ENCODE measurements at regions not wholly inside any gene's neighbourhood (a gene's known extent, or its start where the extent isn't known, plus 50 kb on each side); places are given as distances from the start of the nearest gene placed in this dataset.
A peak's percentile ranks its signal among the peaks of the same experiment; 100 is the strongest.

DNA sequence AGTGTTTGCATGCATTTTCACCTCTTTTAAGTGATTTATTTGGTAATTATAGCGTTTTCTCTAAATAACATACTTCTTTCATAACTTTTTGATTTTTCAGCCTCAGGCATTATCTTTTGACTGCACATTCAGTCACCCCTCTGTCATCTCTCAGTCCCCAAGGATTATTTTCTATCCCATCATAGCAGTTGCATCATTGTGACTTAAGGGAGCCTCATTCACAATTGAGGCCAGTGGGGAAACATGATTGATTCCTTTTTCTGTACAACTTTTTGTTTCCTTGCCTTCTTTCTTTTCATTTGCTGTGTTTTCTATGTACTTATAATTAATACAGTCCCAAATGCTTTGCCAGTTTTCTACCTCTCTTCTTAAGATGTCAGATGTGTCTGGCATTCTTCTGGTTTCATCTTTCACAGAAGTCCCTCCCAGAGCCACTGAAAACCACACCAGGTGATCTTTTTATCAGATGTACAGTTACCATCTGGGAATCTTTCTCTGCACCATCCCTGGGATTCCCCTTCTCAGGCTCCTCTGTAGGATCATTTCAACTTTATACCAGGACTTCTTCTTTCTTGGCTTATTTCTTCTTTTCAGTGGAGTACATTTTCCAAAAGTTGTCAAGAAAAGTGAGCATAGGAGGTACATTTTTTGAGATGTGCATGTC, 151.4 kb downstream of the RAP2B start:
- DNase-seq (ENCODE audit: low read depth in 2 of 2), result no peak

DNA sequence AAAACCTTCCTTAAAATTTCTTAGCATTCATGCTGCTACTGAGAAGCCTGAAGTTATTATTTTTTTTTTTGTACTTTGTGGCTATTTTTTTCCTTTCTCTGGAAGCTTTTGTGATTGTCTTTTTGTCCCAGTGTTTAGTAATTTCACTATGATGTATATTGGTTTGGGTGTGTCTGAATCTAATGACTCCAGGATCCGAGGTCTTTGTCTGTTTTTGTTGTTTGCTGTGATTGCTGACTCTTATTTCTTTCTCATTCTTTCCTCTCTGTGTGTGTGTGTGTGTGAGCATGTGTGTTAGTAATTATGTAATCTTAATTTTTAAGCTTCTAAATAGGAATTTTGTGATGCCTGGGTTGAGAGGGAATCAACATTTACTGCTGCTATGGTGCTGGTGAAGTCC, 152.0 kb downstream of the RAP2B start:
- DNase-seq (ENCODE audit: low read depth in 2 of 2), result no peak

DNA sequence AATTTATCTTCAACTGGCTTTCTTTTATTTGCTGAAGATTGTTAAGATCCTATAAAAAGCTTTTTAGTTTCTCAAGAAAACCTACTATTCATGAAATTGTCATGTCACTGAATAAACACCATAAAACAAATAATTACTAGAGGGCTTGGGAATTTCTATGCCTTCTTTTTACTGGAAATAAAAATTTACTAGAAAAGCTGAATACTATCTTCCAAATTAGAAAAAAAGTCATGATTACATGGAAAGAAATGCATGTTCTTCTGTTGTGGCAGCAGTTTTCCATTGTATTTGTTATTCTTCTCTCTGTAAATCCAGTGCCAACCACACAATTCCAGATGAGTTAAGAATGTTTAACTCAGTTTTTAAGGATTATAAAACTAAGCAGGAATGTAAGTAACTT, 153.8 kb downstream of the RAP2B start:
- DNase-seq (ENCODE audit: low read depth in 2 of 2), result no peak

DNA sequence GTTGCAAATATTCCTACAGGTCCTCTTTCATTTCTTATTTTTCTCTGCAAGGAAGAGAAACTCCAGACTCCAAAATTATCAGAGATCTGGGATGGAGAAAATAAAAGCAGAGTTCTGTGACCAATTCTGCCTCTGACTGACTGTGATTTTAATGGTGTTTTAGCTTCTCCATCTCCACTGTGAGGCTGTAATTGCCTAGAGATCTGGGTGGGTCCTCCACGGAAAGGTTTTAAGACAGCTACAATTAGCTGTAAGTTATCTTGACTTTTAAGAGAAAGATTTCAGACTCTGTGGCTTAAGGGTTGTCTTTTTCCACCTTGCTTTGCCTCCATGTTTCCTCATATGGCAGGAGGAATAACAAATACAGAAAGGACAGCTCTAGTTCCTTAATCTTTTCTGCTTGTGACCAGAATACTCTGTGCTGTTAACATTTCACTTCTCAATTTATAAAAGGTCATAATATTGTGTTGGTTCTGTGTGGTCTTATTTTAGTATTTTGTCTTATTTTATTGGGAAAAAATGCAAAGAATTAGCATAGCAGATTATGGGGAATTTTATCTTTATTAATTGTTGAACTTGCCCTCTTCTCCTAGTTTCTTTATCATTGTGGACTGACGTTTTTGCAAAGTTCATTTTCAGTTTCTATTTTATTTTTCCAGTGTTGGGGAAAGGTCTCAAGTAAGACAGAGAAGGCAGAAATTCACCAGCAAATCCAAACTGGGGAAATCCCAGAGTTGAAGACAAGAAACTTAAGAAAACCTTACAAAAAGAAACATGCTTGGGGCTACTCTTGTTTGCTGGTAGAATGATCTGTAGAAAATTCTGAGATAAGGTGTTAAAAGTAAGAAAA, 157.9 kb downstream of the RAP2B start:
- DNase-seq (ENCODE audit: low read depth in 2 of 2), result no peak

DNA sequence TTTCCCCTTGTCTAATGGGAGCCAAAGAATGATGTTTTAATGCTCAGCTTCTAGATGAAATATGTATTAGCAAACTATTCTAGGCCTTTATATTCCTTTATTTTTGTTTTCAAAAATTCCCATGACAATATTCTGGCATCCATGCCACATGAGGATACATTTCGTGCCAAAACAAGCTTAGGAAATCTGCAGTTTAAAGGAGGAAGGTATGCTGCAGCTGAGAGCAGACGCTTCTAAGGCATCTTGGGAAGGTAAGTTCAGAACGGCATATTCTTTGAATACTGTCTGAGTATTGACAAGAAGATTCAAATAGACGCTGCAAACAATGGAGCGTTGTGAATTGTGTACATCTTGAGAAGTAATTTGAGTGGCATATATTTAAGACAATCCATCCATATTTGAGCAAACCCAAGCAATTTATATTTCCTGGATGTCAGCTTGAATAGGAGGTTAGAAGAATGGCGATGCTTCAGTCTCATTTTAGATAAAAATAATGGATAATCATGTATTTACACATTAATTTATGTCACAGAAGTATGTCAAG, 158.6 kb downstream of the RAP2B start:
- no peak for DNase-seq (ENCODE audit: low read depth in 2 of 2)

DNA sequence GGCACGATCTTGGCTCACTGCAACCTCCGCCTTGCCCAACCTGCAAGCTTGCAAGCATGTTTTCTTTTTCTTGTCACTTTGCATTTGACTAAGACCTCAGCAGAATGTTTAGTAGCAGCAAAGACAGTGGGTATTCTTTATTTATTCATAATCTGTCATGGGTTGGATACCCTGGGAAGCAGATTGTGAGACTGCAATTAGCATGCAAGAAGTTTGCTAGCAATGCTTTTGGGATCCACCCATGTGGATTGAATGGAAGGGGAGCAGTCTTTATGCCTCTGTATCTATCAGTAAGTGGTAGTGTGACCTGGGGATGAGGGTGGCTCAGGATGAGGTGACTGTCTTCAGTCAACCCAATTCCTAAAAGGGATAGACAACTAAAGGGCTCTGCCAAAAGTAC, 166.7 kb downstream of the RAP2B start:
- DNase-seq (ENCODE audit: low read depth in 2 of 2), result no peak

DNA sequence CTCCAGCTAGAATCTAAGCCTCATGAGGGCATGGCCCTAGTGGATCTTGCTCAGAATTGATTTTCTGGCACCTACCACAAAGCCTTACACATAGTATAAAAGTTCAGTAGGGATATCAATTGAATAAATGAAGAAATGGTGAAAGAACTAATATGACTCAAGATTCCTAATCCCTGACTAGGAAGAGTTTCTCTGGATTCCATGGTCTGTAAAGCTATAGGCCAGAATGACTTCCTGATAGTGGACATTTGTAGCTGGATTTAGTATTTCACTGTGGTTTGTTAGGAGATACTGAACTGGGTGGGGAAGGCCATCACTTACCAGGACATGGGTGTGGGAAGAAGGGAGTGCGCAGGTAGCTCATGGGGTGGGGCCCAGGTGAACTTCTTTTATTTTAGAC, 168.9 kb downstream of the RAP2B start:
- no peak for DNase-seq (ENCODE audit: low read depth in 2 of 2)

DNA sequence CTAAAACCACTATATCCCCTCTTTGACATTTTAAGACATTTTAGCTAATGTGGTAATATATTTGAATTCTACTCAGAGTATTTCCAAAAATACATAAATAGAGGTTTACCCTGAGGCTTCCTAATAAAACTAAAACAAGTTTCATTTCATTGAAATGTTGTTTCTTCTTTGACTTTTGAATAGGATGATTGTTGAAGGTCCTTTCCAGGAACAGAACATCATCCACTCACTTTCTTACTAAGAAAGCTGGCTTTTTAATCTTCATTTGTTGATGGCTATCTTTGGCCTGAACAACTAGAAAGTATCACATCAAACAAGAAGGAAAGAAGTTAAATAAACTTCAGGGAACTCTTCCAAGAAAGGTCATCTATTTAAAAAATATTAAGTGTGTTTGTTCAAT, 169.7 kb downstream of the RAP2B start:
- DNase-seq (ENCODE audit: low read depth in 2 of 2), result no peak

DNA sequence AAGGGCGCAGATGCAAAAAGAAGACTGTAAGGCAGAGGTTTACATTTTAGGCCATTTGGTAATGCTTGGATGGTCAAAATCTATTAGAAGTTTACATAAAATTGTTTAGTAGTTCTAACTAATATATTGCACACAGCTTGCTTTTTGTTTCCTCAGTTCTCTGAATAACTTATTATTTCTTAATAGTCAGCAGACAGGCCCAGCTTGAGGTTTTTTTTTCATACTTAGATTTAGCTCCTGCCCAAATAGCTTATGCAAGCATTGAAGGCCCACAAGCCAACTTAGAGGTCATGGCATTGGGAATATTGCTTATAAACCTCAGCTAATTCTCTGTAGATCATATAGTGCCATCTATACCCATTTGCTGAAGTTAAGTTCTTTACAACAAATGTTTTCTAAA, 172.5 kb downstream of the RAP2B start:
- no peak for DNase-seq (ENCODE audit: low read depth in 2 of 2)

DNA sequence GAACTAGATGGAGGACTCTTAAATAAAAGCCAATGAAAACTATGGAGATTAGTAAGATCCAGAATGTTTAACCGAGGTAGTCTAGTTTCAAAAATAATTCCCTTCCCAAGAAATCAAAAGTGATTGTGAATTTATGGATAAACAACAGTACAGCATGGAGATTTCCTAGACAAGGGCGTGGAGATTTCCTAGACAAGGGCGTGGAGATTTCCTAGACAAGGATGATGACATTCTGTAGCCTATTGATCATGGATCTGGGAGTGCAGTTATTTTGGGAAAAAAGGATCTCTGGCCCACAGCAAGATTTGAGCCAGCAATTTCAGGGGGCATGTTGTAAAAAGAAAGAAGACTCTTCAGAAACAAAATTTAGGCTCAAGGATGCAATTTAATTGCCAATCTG, 175.3 kb downstream of the RAP2B start:
- no peak for DNase-seq (ENCODE audit: low read depth in 2 of 2)

DNA sequence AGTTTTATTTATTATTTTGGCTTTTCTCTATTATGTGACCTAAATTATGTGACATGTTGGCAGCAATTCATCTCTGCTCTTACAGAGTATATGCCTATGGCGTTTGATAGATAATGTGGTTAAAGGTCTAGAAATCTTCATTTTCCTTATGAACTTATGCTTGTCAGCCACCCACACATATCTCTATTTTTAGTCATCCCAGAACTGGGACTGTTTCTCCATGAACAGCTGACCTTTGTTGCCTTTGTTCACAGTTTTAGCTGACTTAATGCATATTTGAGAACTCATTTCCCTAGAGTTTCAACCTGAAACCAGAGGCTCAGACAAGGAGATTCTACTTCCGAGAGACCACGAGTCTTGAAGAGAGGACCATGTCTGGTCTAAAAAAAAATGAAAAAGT, 176.5 kb downstream of the RAP2B start:
- peak in 1 of 2 experiments; percentile 14 for DNase-seq (ENCODE audit: low read depth in 2 of 2)

DNA sequence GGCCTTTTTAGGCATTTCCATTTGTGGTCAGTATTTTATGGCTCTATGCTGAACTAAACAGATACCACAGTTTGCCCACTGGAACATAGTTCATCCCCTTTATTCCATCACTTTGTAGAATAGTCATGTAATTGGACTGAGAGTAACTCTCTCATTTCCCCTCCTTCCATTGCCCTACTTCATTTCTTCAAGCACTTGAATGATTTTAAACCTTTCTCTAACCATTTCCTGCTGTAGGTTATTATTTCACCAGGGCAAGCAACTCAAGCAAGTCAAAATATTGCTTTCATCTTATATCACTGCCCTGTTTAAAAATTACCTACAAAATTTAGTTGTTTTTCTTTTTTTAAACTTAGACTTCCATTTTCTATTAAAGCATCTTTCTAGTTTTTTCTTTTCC, 177.0 kb downstream of the RAP2B start:
- DNase-seq (ENCODE audit: low read depth in 2 of 2), result no peak

DNA sequence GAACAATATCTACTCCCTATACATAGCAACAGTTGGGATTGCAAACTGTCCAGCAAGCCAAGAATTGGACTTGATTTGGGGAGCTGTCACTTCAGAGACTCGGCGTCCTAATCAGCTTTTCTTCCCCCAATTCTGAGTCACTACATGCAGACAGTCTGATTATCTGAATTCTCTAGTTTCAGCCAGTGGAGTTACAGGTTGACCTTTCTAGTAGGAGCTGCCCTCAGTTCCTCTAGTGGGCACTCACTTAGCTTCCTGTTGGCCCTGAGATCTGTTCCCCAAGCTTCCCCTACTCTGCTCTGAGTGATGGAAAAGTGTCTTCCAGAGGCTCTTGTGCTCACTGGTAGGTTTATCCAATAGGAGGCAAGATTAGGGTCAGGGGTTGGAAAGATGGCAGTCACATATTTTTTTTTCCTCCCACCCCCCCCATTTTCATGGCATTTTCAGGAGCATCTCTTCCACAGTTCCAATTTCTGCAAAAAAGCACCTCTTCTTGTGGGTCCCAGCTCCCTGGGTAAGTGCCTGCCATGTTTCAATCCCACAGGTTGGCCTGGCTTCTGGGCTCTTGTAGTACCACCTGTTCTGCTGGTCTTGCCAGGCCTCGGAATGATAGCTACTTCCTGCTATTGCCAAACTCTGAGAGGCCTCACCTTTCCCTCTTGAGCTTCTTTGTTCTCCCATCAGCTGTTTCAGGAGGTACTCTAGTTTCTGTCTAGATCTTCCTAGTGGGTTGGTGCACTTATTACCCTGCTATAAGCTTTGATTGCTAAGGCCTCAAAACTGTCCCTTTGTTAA, 182.2 kb downstream of the RAP2B start:
- DNase-seq (ENCODE audit: low read depth in 2 of 2), result no peak

DNA sequence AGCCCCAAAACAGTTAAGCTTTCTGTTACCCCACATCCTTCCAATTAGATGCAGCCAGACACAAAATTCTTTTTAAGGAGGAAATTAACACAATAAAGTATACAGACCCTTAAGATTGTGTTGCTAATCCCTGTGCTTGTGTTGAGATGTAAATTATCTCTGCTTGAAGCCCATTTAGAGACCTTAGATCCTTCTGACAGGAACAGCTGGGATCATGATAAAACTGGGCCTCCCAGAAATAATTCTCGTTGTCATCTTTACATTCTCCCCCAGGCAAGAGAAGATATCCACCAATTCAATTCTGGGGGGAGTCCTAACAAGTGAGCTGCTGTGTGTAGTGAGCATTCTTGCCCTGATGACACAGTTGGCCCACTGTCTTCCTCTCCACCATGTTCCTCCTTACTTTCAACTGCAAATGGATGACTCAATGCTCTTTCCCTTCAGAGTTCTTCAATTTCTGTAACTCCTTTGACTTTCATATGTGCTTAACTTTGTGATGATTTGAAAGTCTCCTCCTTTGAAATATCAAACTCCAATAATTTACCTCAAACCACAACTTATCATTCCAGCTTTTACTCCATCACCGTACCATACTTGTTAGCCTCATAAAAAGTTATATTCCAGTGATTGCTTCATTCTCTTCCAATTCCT, 186.6 kb downstream of the RAP2B start:
- DNase-seq (ENCODE audit: low read depth in 2 of 2), result no peak

DNA sequence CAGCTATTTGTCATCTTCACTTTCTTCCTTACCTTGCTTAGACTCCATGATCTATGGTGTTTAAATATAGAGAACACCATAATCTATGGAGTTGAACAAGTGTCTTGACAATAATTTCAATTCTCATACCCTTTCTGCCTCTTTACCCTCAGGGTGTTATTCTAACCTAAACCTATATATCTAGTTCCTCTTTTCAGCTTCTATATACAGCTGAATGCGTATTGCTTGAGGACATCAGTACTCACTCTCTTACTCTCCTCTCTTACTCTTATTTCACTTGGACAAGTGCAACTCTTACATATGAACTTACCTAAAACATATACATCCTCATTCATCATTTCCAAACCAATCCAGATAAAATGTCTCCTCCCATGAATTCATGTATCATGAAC, 187.1 kb downstream of the RAP2B start:
- no peak for DNase-seq (ENCODE audit: low read depth in 2 of 2)

DNA sequence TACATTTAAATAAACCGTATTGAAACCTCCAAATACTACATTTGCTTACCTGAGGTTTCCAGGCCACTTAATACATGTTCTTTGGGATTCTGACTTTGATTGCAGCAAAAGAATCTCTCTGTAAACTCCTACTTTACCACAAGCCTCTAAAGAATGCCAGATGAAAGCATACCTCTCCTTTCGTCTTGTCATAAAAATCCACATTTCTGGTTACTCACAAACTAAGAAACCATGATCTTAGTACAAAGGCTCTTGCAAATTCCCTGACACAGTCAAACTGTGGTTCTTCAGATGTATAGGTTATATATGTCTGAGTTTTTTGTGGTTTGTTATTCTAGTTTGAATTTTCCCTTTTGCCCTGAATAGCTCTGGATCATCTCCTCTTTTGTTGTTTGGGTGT, 188.4 kb downstream of the RAP2B start:
- DNase-seq (ENCODE audit: low read depth in 2 of 2), result peak; percentile 52 to 71

DNA sequence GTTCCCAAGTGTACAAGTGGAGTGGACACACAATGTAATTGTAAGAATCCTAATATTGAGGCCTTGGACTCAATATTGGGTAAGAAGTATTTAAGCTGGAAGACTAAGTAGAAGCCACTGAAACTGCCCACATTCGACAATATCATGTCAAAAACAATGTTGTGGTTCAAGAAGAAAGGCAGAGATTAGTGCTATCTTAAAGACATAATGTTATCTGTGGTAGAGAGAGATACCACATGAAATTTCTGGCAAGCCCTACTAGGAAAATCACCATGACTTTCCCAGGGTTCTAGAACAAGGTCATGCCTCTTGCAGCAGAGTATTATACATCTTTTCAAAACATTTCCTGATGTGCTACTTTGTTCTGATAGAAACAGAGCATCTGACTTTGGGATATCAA, 192.6 kb downstream of the RAP2B start:
- no peak for DNase-seq (ENCODE audit: low read depth in 2 of 2)

DNA sequence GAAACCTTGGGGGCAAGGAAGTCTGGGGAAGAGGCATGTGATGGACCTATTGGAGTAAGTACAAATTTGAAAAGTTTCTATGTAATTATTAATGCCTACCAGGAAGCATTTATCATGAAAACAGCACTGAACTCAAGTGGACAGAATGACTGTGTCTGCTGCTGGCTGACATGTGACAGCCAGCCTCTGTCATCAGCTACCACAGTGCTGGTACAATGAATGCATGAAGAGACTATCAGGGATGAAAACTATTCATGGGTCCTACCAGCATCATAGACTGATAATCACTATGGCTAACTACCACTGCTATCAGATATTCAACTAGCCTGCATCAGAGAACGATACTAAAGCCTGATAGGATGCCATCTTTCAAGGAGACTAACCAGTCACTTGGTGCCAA, 193.5 kb downstream of the RAP2B start:
- no peak for DNase-seq (ENCODE audit: low read depth in 2 of 2)

DNA sequence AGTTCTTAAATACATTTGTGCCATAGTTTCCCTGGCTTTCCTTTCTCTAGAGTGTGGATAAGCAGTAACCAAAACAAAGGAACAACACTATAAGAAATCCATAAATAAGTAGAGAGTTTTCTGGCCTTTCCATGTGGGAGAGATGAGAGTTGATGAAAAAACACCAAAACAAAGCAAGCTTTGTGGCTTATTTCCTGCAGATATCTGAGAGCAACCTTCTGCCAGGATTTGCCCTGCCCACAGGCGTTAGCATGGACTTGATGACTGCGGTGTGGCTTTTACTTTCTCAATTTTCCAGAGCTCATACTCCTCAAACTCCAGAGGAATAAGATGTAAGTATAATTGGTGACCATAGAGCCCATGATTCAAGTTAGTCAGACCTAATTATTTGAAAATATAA, 194.9 kb downstream of the RAP2B start:
- no peak for DNase-seq (ENCODE audit: low read depth in 2 of 2)

DNA sequence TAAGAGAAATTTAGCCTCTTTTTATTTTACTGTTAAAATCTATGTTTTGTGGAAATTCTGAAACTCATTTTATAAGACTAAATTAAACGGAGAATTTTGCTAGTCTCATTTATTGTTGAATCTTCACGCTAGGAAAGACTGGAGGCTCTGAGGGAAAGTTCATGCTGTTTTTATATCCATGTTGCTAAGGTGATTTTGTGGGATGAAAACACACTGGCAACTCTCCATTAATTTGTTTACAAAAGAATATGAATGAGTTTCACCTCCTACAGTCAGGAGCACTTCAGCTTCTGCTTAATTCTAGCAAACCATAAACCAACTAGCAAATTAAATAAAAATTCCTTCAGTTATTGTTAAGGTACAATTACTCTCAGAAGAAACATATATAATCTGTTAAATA, 195.4 kb downstream of the RAP2B start:
- no peak for DNase-seq (ENCODE audit: low read depth in 2 of 2)

DNA sequence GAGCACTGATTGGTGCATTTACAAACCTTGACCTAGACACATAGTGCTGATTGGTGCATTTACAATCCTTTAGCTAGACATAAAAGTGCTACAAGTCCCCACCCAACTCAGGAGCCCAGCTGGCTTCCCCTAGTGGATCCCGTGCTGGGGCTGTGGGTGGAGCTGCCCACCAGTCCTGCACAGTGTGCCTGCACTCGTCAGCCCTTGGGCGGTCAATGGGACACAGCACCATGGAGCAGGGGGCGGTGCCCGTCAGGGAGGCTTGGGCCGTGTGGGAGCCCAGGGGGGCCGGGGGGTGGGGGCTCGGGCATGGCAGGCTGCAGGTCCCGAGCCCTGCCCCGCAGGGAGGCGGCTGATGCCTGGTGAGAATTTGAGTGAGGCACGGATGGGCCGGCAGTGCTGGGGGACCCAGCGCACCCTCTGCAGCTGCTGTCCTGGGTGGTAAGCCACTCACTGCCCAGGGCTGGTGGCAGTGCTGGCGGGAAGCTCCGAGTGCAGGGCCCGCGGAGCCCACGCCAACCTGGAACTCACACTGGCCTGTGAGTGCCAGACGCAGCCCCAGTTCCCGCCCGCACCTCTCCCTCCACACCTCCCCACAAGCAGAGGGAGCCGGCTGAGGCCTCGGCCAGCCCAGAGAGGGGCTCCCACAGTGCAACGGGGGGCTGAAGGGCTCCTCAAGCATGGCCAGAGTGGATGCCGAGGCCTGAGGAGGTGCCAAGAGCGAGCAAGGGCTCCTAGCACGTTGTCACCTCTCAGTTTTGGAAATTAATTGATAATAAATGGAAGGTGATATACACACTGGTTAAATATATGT, 207.7 kb downstream of the RAP2B start:
- no peak for DNase-seq (ENCODE audit: low read depth in 2 of 2)
